H1 (cell line): ENCODE measurements at regions not wholly inside any gene's neighbourhood (a gene's known extent, or its start where the extent isn't known, plus 50 kb on each side); places are given as distances from the start of the nearest gene placed in this dataset.

ENCODE experiments used
- CTCF ChIA-PET: fragments of 300-600 bp; sonication (Branson Sonifier 250); formaldehyde crosslinking; loops from one replicate; lab custom pipeline; 2021; ENCODE audit not compliant: partially characterized antibody; lab: Charles Lee
- POLR2A ChIA-PET: fragments of 300-600 bp; sonication (Branson Sonifier 250); formaldehyde crosslinking; loops from one replicate; lab custom pipeline; 2021; ENCODE audit warnings: inconsistent platforms; ENCODE audit not compliant: partially characterized antibody; lab: Charles Lee
- DNase-seq, 2 experiments: peaks; one replicate each; pipeline versions ENCODE4 v3.0.0 to v3.0.0-alpha.2; 2010 to 2022; ENCODE audit warnings: low spot score in 2 of 2, low read depth in 1 of 2, mixed read lengths in 1 of 2
- FAIRE-seq: peaks from 2 replicates; lab custom pipeline; 2011; peaks lifted over from hg19 to GRCh38; lab: Jason Lieb, UNC
- H2AFZ ChIP-seq: 2 replicates; pipeline ENCODE4 v1.8.1; 2012; ENCODE audit warnings: low read length, inconsistent platforms
- H2AK5ac ChIP-seq: 2 replicates; pipeline ENCODE4 v1.6.1; 2013; ENCODE audit warnings: low read depth, low read length
- H2BK120ac ChIP-seq: replicated peaks from 2 replicates; pipeline ENCODE3; 2013; ENCODE audit warnings: low read depth, low read length, inconsistent platforms
- H2BK12ac ChIP-seq: 2 replicates; pipeline ENCODE4 v1.6.1; 2013; ENCODE audit warnings: low read depth, low read length
- H2BK15ac ChIP-seq: 2 replicates; pipeline ENCODE4 v1.6.1; 2013; ENCODE audit warnings: low read length
- H2BK20ac ChIP-seq: 2 replicates; pipeline ENCODE4 v1.6.1; 2013; ENCODE audit warnings: low read length
- H2BK5ac ChIP-seq: 2 replicates; pipeline ENCODE4 v1.6.1; 2013; ENCODE audit warnings: low read depth, low read length
- H3K14ac ChIP-seq: 2 replicates; pipeline ENCODE4 v1.6.1; 2013; ENCODE audit warnings: inconsistent platforms; ENCODE audit not compliant: insufficient read length
- H3K18ac ChIP-seq: 2 replicates; pipeline ENCODE4 v1.6.1; 2013; ENCODE audit warnings: low read length; ENCODE audit errors: extremely low read depth
- H3K23ac ChIP-seq: 2 replicates; pipeline ENCODE4 v1.6.1; 2013; ENCODE audit warnings: inconsistent platforms; ENCODE audit not compliant: insufficient read length
- H3K23me2 ChIP-seq: 2 replicates; pipeline ENCODE4 v1.6.1; 2013; ENCODE audit warnings: low read depth, low read length
- H3K27ac ChIP-seq: 2 replicates; pipeline ENCODE4 v1.6.1; 2011; ENCODE audit warnings: low read depth, low read length, inconsistent platforms
- H3K27me3 ChIP-seq, 4 experiments: replicated peaks in 1 of 4; 1 replicate in 1 of 4; 2 replicates in 3 of 4; pipeline versions ENCODE4 v1.6.1 to v1.8.1; 2011 to 2013; ENCODE audit warnings: low read length in 3 of 4, mild to moderate bottlenecking in 3 of 4, inconsistent platforms in 2 of 4, mixed read lengths in 2 of 4, moderate library complexity in 1 of 4; ENCODE audit not compliant: control insufficient read depth in 3 of 4, insufficient read depth in 3 of 4; ENCODE audit errors: extremely low read depth in 1 of 4
- H3K36me3 ChIP-seq, 4 experiments: 2 replicates each; pipeline versions ENCODE4 v1.6.1 to v1.8.1; 2011 to 2013; ENCODE audit warnings: mild to moderate bottlenecking in 4 of 4, low read length in 3 of 4, moderate library complexity in 2 of 4, control low read depth in 1 of 4, inconsistent platforms in 1 of 4; ENCODE audit not compliant: insufficient read depth in 4 of 4, control insufficient read depth in 2 of 4
- H3K4ac ChIP-seq: replicated peaks from 2 replicates; pipeline ENCODE3; 2013; ENCODE audit warnings: low read length, low read depth, mixed read lengths, inconsistent platforms; ENCODE audit not compliant: insufficient read length
- H3K4me1 ChIP-seq, 4 experiments: replicated peaks in 1 of 4; 1 replicate in 1 of 4; 2 replicates in 3 of 4; pipeline versions ENCODE4 v1.6.1 to v1.8.1; 2011 to 2013; ENCODE audit warnings: low read length in 3 of 4, inconsistent platforms in 2 of 4, mixed read lengths in 1 of 4; ENCODE audit not compliant: insufficient read depth in 4 of 4, control insufficient read depth in 3 of 4
- H3K4me2 ChIP-seq, 2 experiments: 2 replicates each; pipeline versions ENCODE4 v1.6.1 to v1.8.1; 2011 to 2013; ENCODE audit warnings: low read depth in 2 of 2, low read length in 2 of 2, control low read depth in 1 of 2, inconsistent platforms in 1 of 2, mild to moderate bottlenecking in 1 of 2; ENCODE audit not compliant: insufficient read depth in 1 of 2
- H3K4me3 ChIP-seq, 4 experiments: fragments of 200-600, 300-600 bp in 1 of 4; sonication (generic), shearing (Covaris generic), sonication (Bioruptor Twin) in 1 of 4; 2 replicates each; pipeline versions ENCODE4 v1.5.1 to v1.8.1; 2011 to 2016; ENCODE audit warnings: low read length in 4 of 4, low read depth in 3 of 4, control low read depth in 2 of 4, inconsistent platforms in 2 of 4, mild to moderate bottlenecking in 2 of 4, mixed read lengths in 1 of 4, moderate library complexity in 1 of 4; ENCODE audit not compliant: insufficient read depth in 2 of 4; ENCODE audit errors: extremely low read depth in 1 of 4
- H3K56ac ChIP-seq: replicated peaks from 2 replicates; pipeline ENCODE3; 2013; ENCODE audit warnings: low read depth, mild to moderate bottlenecking, mixed read lengths, low read length, inconsistent platforms; ENCODE audit not compliant: insufficient read length
- H3K79me1 ChIP-seq: 2 replicates; pipeline ENCODE4 v1.6.1; 2013; ENCODE audit warnings: low read depth, low read length, control low read depth
- H3K79me2 ChIP-seq, 2 experiments: 2 replicates each; pipeline versions ENCODE4 v1.6.1 to v1.8.1; 2012 to 2013; ENCODE audit warnings: low read length in 2 of 2, mild to moderate bottlenecking in 2 of 2, inconsistent platforms in 1 of 2; ENCODE audit not compliant: insufficient read depth in 2 of 2, control insufficient read depth in 1 of 2
- H3K9ac ChIP-seq, 4 experiments: replicated peaks in 1 of 4; 1 replicate in 1 of 4; 2 replicates in 3 of 4; pipeline versions ENCODE4 v1.6.1 to v1.8.1; 2011 to 2013; ENCODE audit warnings: low read depth in 3 of 4, low read length in 3 of 4, control low read depth in 2 of 4, mild to moderate bottlenecking in 2 of 4, moderate library complexity in 2 of 4, inconsistent platforms in 1 of 4; ENCODE audit errors: extremely low read depth in 1 of 4
- H3K9me3 ChIP-seq, 2 experiments: 2 replicates each; pipeline versions ENCODE4 v1.6.1 to v1.8.1; 2012 to 2013; ENCODE audit warnings: mild to moderate bottlenecking in 2 of 2, moderate library complexity in 2 of 2, control low read depth in 1 of 2, inconsistent platforms in 1 of 2, low read depth in 1 of 2, low read length in 1 of 2, mixed read lengths in 1 of 2; ENCODE audit not compliant: insufficient read depth in 2 of 2
- H4K20me1 ChIP-seq, 2 experiments: replicated peaks in 1 of 2; 2 replicates each; pipeline versions ENCODE3 to v1.8.1; 2011 to 2013; ENCODE audit warnings: inconsistent platforms in 2 of 2, low read length in 2 of 2, mild to moderate bottlenecking in 1 of 2; ENCODE audit not compliant: insufficient read depth in 2 of 2, control insufficient read depth in 1 of 2
- H4K5ac ChIP-seq: 2 replicates; pipeline ENCODE4 v1.6.1; 2013; ENCODE audit warnings: low read length, low read depth, mixed read lengths, inconsistent platforms; ENCODE audit not compliant: insufficient read length
- H4K8ac ChIP-seq: 2 replicates; pipeline ENCODE4 v1.8.0; 2013; ENCODE audit warnings: mild to moderate bottlenecking, moderate library complexity, low read length, inconsistent platforms; ENCODE audit not compliant: insufficient read depth; ENCODE audit errors: extremely low read depth
- H4K91ac ChIP-seq: replicated peaks from 2 replicates; pipeline ENCODE3; 2013; ENCODE audit warnings: low read length, mixed read lengths, inconsistent platforms; ENCODE audit not compliant: insufficient read length
- GTF2F1 ChIP-seq: IDR thresholded peaks from 2 replicates; pipeline ENCODE4 v1.6.1; 2012; ENCODE audit warnings: low read depth, low read length, improper control_type of control experiment, borderline replicate concordance
- TBP ChIP-seq: IDR thresholded peaks from 2 replicates; pipeline ENCODE4 v1.6.1; 2011; ENCODE audit warnings: low read depth, low read length, improper control_type of control experiment
- WGBS, 2 experiments: shearing (Covaris generic) in 1 of 2; methylation state at CpG; one replicate each; pipeline versions ENCODE4 v1.1.6 to v1.1.7; 2013 to 2015; ENCODE audit warnings: low lambda C conversion rate in 2 of 2, mixed read lengths in 2 of 2, inconsistent platforms in 1 of 2, low coverage in 1 of 2, missing lambda C conversion rate in 1 of 2; ENCODE audit not compliant: insufficient replicate concordance in 2 of 2, insufficient coverage in 1 of 2, insufficient read length in 1 of 2; ENCODE audit errors: extremely low coverage in 1 of 2, missing lambda C conversion rate in 1 of 2; 5-methylcytosine and 5-hydroxymethylcytosine counted together

- POLR2A ChIA-PET: no interaction called here
These were observed 377.4 kb downstream of the SMARCA1 start for GRCh38 chrX:129145840-129146272.

More at GRCh38 chrX:129145840-129146272, 377.4 kb downstream of the SMARCA1 start:
- Histone ChIP-seq H3K9ac (no peak overlapping the region), H3K23ac (no peak overlapping the region), H2AK5ac (no peak overlapping the region), H2BK15ac (no peak overlapping the region), H3K9me3 (no peaks in the 10 kb centered on the region), H4K8ac (no peak overlapping the region), H3K23me2 (no peaks in the 10 kb centered on the region), H3K4me2 (no peak overlapping the region), H4K20me1 (no peaks in the 10 kb centered on the region), H4K5ac (no peak overlapping the region), H2BK12ac (no peak overlapping the region), H3K79me1 (no peaks in the 10 kb centered on the region), H3K27ac (no peak overlapping the region), H3K56ac (no peak overlapping the region), H3K27me3 (no peaks in the 10 kb centered on the region), H3K4me1 (no peaks in the 10 kb centered on the region), H3K4me3 (no peak overlapping the region), H3K36me3 (no peaks in the 10 kb centered on the region), H2BK120ac (no peak overlapping the region), H2AFZ (no peak overlapping the region), H3K14ac (no peak overlapping the region), H3K18ac (no peak overlapping the region), H2BK5ac (no peak overlapping the region), H4K91ac (no peak overlapping the region), H2BK20ac (no peak overlapping the region), H3K79me2 (no peaks in the 10 kb centered on the region), H3K4ac (no peak overlapping the region)
- 87% methylated on average over 5 of the region's 5 CpGs; no CpG with 5 or more reads in 1 of the 2 experiments for WGBS, 2 experiments
- FAIRE-seq (no peak), DNase-seq (no peak)
- TF ChIP-seq TBP (no peak), GTF2F1 (no peak)
- CTCF ChIA-PET: interaction anchor here (0.6 to 1.8 kb wide), 2 partner anchors 10 to 458 kb away, joined by 3 to 4 read pairs; no protein-coding TSS in a partner anchor
